IMR-90 (cell line): ENCODE measurements at regions not wholly inside any gene's neighbourhood (a gene's known extent, or its start where the extent isn't known, plus 50 kb on each side); places are given as distances from the start of the nearest gene placed in this dataset.

Experiments
- ATAC-seq: fragments of 200-7000 bp; cut with Tn5 transposase; 2 replicates; pipeline ENCODE4 v1.9.1; 2020; ENCODE audit warnings: low read depth, mild to moderate bottlenecking, moderate library complexity
- BruUV-seq: library from RNA; stranded (reverse); fragments of 400-500 nt; replicated peaks from 2 replicates; lab custom pipeline; 2021; lab: Mats Ljungman, UMichigan
- CTCF ChIA-PET: fragments of 300-600 bp; formaldehyde crosslinking; extraction: SDS; loops from one replicate; lab custom pipeline; 2021; ENCODE audit warnings: antibody characterized with exemption; lab: Yijun Ruan, JAX
- POLR2A ChIA-PET: fragments of 300-600 bp; sonication (Branson Sonifier 250); formaldehyde crosslinking; loops from one replicate; lab custom pipeline; 2022; ENCODE audit warnings: antibody characterized with exemption; ENCODE audit not compliant: unreplicated experiment; lab: Charles Lee
- DNase-seq: peaks from one replicate; pipeline ENCODE4 v3.0.0; 2013
- H2AFZ ChIP-seq: replicated peaks from 2 replicates; pipeline ENCODE3; 2013; ENCODE audit warnings: low read length, mild to moderate bottlenecking; ENCODE audit not compliant: poor library complexity
- H2AK5ac ChIP-seq: 2 replicates; pipeline ENCODE4 v1.6.1; 2013; ENCODE audit warnings: low read depth, low read length, inconsistent platforms
- H2AK9ac ChIP-seq: replicated peaks from 2 replicates; pipeline ENCODE3; 2013; ENCODE audit warnings: mild to moderate bottlenecking, low read depth, low read length, moderate library complexity; ENCODE audit not compliant: poor library complexity
- H2BK120ac ChIP-seq: 2 replicates; pipeline ENCODE4 v1.6.1; 2013; ENCODE audit warnings: low read depth, low read length, inconsistent platforms
- H2BK15ac ChIP-seq: 3 replicates; pipeline ENCODE4 v1.6.1; 2013; ENCODE audit warnings: low read depth, low read length, inconsistent platforms
- H2BK20ac ChIP-seq: 2 replicates; pipeline ENCODE4 v1.6.1; 2013; ENCODE audit warnings: low read depth, mild to moderate bottlenecking, inconsistent platforms, low read length, moderate library complexity
- H2BK5ac ChIP-seq: 2 replicates; pipeline ENCODE4 v1.6.1; 2013; ENCODE audit warnings: mild to moderate bottlenecking, low read depth, low read length, inconsistent platforms; ENCODE audit not compliant: poor library complexity, severe bottlenecking
- H3K14ac ChIP-seq: replicated peaks from 2 replicates; pipeline ENCODE4 v1.6.1; 2013; ENCODE audit warnings: low read depth, low read length, inconsistent platforms
- H3K18ac ChIP-seq: 2 replicates; pipeline ENCODE4 v1.6.1; 2013; ENCODE audit warnings: low read depth, low read length, control low read depth
- H3K23ac ChIP-seq: 2 replicates; pipeline ENCODE4 v1.6.1; 2013; ENCODE audit warnings: low read depth, low read length, inconsistent platforms
- H3K27ac ChIP-seq: 2 replicates; pipeline ENCODE4 v1.5.1; 2013; ENCODE audit warnings: mild to moderate bottlenecking, control low read depth, low read length; ENCODE audit not compliant: insufficient read depth
- H3K27me3 ChIP-seq: 2 replicates; pipeline ENCODE4 v1.6.1; 2013; ENCODE audit warnings: low read length; ENCODE audit not compliant: control insufficient read depth, insufficient read depth
- H3K36me3 ChIP-seq: 2 replicates; pipeline ENCODE4 v1.6.1; 2013; ENCODE audit warnings: low read length, mixed read lengths; ENCODE audit not compliant: control insufficient read depth, insufficient read depth
- H3K4ac ChIP-seq: 2 replicates; pipeline ENCODE4 v1.6.1; 2013; ENCODE audit warnings: low read depth, low read length, inconsistent platforms
- H3K4me1 ChIP-seq: 2 replicates; pipeline ENCODE4 v1.6.1; 2013; ENCODE audit warnings: low read length, mixed read lengths; ENCODE audit not compliant: control insufficient read depth, insufficient read depth
- H3K4me2 ChIP-seq: 2 replicates; pipeline ENCODE4 v1.6.1; 2013; ENCODE audit warnings: low read depth, mild to moderate bottlenecking, control low read depth, low read length, moderate library complexity
- H3K4me3 ChIP-seq: 2 replicates; pipeline ENCODE4 v1.5.1; 2013; ENCODE audit warnings: low read depth, mild to moderate bottlenecking, control low read depth, low read length, moderate library complexity; ENCODE audit not compliant: insufficient read depth
- H3K56ac ChIP-seq: 2 replicates; pipeline ENCODE4 v1.6.1; 2013; ENCODE audit warnings: low read length, inconsistent platforms; ENCODE audit not compliant: insufficient read depth; ENCODE audit errors: extremely low read depth
- H3K79me1 ChIP-seq, 2 experiments: 2 replicates each; pipeline ENCODE4 v1.6.1; 2013; ENCODE audit warnings: low read length in 2 of 2, inconsistent platforms in 1 of 2, low read depth in 1 of 2
- H3K9ac ChIP-seq: 2 replicates; pipeline ENCODE4 v1.6.1; 2013; ENCODE audit warnings: low read depth, low read length, control low read depth
- H3K9me1 ChIP-seq: 2 replicates; pipeline ENCODE4 v1.6.1; 2013; ENCODE audit warnings: low read length, inconsistent platforms; ENCODE audit not compliant: insufficient read depth
- H3K9me3 ChIP-seq: 2 replicates; pipeline ENCODE4 v1.6.1; 2013; ENCODE audit warnings: low read length; ENCODE audit not compliant: control insufficient read depth, insufficient read depth
- H4K20me1 ChIP-seq: 2 replicates; pipeline ENCODE4 v1.6.1; 2013; ENCODE audit warnings: low read length, inconsistent platforms; ENCODE audit not compliant: insufficient read depth
- H4K5ac ChIP-seq: 2 replicates; pipeline ENCODE4 v1.6.1; 2013; ENCODE audit warnings: mild to moderate bottlenecking, low read depth, low read length, control low read depth
- H4K8ac ChIP-seq, 2 experiments: 2 replicates each; pipeline ENCODE4 v1.6.1; 2013; ENCODE audit warnings: low read depth in 2 of 2, low read length in 2 of 2, control low read depth in 1 of 2, inconsistent platforms in 1 of 2
- H4K91ac ChIP-seq: 2 replicates; pipeline ENCODE4 v1.6.1; 2013; ENCODE audit warnings: low read depth, low read length, inconsistent platforms; ENCODE audit not compliant: insufficient read depth
- MAFK ChIP-seq: IDR thresholded peaks from 2 replicates; pipeline ENCODE4 v1.6.1; 2012; ENCODE audit warnings: low read depth, low read length, improper control_type of control experiment
- POLR2A ChIP-seq: IDR thresholded peaks from 2 replicates; pipeline ENCODE4 v1.6.1; 2012; ENCODE audit warnings: mild to moderate bottlenecking, low read depth, low read length
- RCOR1 ChIP-seq: IDR thresholded peaks from 2 replicates; pipeline ENCODE4 v1.6.1; 2012; ENCODE audit warnings: mild to moderate bottlenecking, low read length, improper control_type of control experiment; ENCODE audit not compliant: insufficient replicate concordance
- WGBS, 2 experiments: methylation state at CpG; one replicate each; pipeline versions ENCODE4 v1.1.5 to v1.1.7; 2013; ENCODE audit warnings: missing lambda C conversion rate in 2 of 2; ENCODE audit not compliant: insufficient read length in 1 of 2; ENCODE audit errors: extremely low coverage in 2 of 2; 5-methylcytosine and 5-hydroxymethylcytosine counted together
- dilution Hi-C: fragments of 300-500 bp; cut with HindIII; formaldehyde crosslinking; loops from one replicate; pipeline ENCODE4 v1.14.3; 2018; ENCODE audit warnings: low sequenced_read_pairs; ENCODE audit not compliant: unreplicated experiment
- in situ Hi-C: fragments of 300-500 bp; cut with MboI; formaldehyde crosslinking; loops from 3 replicates; pipeline ENCODE4 v1.14.3; 2019; ENCODE audit warnings: low sequenced_read_pairs, inconsistent platforms, mixed read lengths
- intact Hi-C: fragments of 100-400 bp; cut with micrococcal nuclease; formaldehyde crosslinking; loops from 2 replicates; pipeline ENCODE4 v1.10.0; 2022
- TF ChIP-seq, protein P1 (sequence below): fragments of 150-350 bp; IDR thresholded peaks from 2 replicates; pipeline ENCODE4 v1.6.1; 2016; ENCODE audit warnings: low read depth, mild to moderate bottlenecking, low read length, moderate library complexity, borderline replicate concordance

DNA sequence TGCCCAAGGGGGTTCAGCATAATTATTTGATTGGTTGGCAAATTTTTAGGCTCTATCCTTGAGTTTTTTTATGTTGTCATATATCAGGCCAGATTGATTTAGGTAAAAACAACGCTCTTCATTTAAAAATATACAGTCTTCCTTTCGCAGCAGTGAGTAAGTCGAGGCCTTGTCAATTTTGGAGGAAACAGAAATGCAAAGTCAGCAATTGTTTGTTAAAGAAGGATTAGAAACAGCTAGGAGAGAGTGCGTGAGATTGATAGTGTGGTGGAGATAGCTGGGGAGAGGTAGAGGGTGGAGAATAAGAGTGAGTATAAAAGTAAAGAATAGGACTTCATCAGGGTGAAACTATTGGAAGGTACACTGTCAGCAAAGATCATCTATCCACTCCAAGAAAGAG, 830.8 kb downstream of the LUZP2 start:
- intact Hi-C loops, result no loop called here
- BruUV-seq, result no TSS peak
- dilution Hi-C loops, result no loop called here

More for the DNA sequence above, 830.8 kb downstream of the LUZP2 start:
- no peaks in the 10 kb centered on the region for H3K9me1 ChIP-seq
- no peak overlapping the region for H3K4ac ChIP-seq
- in situ Hi-C loops, result no loop called here
- H3K4me3 ChIP-seq, result no peak overlapping the region
- H3K79me1 ChIP-seq, result no peaks in the 10 kb centered on the region
- no peak overlapping the region for H2AFZ ChIP-seq
- no peaks in the 10 kb centered on the region for H3K4me1 ChIP-seq
- no peak for DNase-seq
- ChIA-PET POLR2A (no interaction called here), CTCF (no interaction called here)
- WGBS, 2 experiments, result 100% methylated on average over 1 of the region's 4 CpGs; no CpG with 5 or more reads in 1 of the 2 experiments
- no peaks in the 10 kb centered on the region for H3K36me3 ChIP-seq
- no peaks in the 10 kb centered on the region for H4K20me1 ChIP-seq
- H2BK15ac ChIP-seq, result no peak overlapping the region
- H3K4me2 ChIP-seq, result no peak overlapping the region
- no peak overlapping the region for H3K14ac ChIP-seq
- H2BK20ac ChIP-seq, result no peak overlapping the region
- no peak overlapping the region for H4K5ac ChIP-seq
- H4K8ac ChIP-seq, result no peak overlapping the region
- no peak for ATAC-seq
- no peak overlapping the region for H4K91ac ChIP-seq
- H3K18ac ChIP-seq, result no peak overlapping the region
- H2AK5ac ChIP-seq, result no peak overlapping the region
- no peak overlapping the region for H2BK120ac ChIP-seq
- H3K23ac ChIP-seq, result no peak overlapping the region
- H3K27me3 ChIP-seq, result no peaks in the 10 kb centered on the region
- no peaks in the 10 kb centered on the region for H3K9me3 ChIP-seq
- H3K9ac ChIP-seq, result no peak overlapping the region
- no peak overlapping the region for H3K27ac ChIP-seq
- H2BK5ac ChIP-seq, result no peak overlapping the region
- TF ChIP-seq RCOR1, result no peak
- no peak for TF ChIP-seq POLR2A
- TF ChIP-seq, protein P1, sequence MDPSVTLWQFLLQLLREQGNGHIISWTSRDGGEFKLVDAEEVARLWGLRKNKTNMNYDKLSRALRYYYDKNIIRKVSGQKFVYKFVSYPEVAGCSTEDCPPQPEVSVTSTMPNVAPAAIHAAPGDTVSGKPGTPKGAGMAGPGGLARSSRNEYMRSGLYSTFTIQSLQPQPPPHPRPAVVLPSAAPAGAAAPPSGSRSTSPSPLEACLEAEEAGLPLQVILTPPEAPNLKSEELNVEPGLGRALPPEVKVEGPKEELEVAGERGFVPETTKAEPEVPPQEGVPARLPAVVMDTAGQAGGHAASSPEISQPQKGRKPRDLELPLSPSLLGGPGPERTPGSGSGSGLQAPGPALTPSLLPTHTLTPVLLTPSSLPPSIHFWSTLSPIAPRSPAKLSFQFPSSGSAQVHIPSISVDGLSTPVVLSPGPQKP, result no peak
- peak; percentile 93 for TF ChIP-seq MAFK
- H3K56ac ChIP-seq, result no peak overlapping the region
- H2AK9ac ChIP-seq, result no peak overlapping the region
